IPS DF 4.7 (cell line): ENCODE measurements at regions not wholly inside any gene's neighbourhood (a gene's known extent, or its start where the extent isn't known, plus 50 kb on each side); places are given as distances from the start of the nearest gene placed in this dataset.

Experiments
- DNase-seq: peaks from one replicate; pipeline ENCODE4 v3.0.0-alpha.2; 2013; ENCODE audit warnings: low spot score; ENCODE audit errors: extremely low read depth

GRCh38 chr1:10848109-10848684, 51.8 kb upstream of the CASZ1 start:
- no peak for DNase-seq

GRCh38 chr1:10850026-10850425, 53.6 kb upstream of the CASZ1 start:
- DNase-seq = no peak

GRCh38 chr1:10851024-10852013, 54.9 kb upstream of the CASZ1 start:
- DNase-seq = no peak

GRCh38 chr1:10852018-10852417, 55.6 kb upstream of the CASZ1 start:
- DNase-seq = no peak

GRCh38 chr1:10852486-10852885, 56.0 kb upstream of the CASZ1 start:
- no peak for DNase-seq

- no peak for DNase-seq
These were observed 56.6 kb upstream of the CASZ1 start for GRCh38 chr1:10852998-10853520.

- no peak for DNase-seq
These were observed 57.3 kb upstream of the CASZ1 start for GRCh38 chr1:10853701-10854100.

GRCh38 chr1:10854856-10855459, 58.5 kb upstream of the CASZ1 start:
- DNase-seq = no peak

GRCh38 chr1:10856176-10856683, 59.8 kb upstream of the CASZ1 start:
- DNase-seq = no peak

- no peak for DNase-seq
These were observed 60.6 kb upstream of the CASZ1 start for GRCh38 chr1:10856863-10857598.

- DNase-seq = no peak
These were observed 61.2 kb upstream of the CASZ1 start for GRCh38 chr1:10857687-10858086.

GRCh38 chr1:10860218-10860617, 63.8 kb upstream of the CASZ1 start:
- no peak for DNase-seq

- no peak for DNase-seq
These were observed 64.2 kb upstream of the CASZ1 start for GRCh38 chr1:10860682-10861081.

- no peak for DNase-seq
These were observed 65.4 kb upstream of the CASZ1 start for GRCh38 chr1:10861822-10862221.

- DNase-seq = no peak
These were observed 66.4 kb upstream of the CASZ1 start for GRCh38 chr1:10862743-10863335.

- no peak for DNase-seq
These were observed 67.4 kb upstream of the CASZ1 start for GRCh38 chr1:10863886-10864285.

GRCh38 chr1:10864776-10865175, 68.3 kb upstream of the CASZ1 start:
- DNase-seq = no peak

GRCh38 chr1:10865518-10866320, 69.3 kb upstream of the CASZ1 start:
- DNase-seq = no peak

- DNase-seq = no peak
These were observed 70.1 kb upstream of the CASZ1 start for GRCh38 chr1:10866321-10867093.
